ENCODE measurements at regions not wholly inside any gene's neighbourhood (a gene's known extent, or its start where the extent isn't known, plus 50 kb on each side); places are given as distances from the start of the nearest gene placed in this dataset.

- CTCF ChIA-PET, result no interaction called here
- POLR2A ChIA-PET, result no interaction called here
- no peak for DNase-seq (ENCODE audit: low read depth)
- Histone ChIP-seq H3K36me3 (ENCODE audit: control insufficient read depth, insufficient read depth, low read length) (no peaks in the 10 kb centered on the region), H3K4me3 (ENCODE audit: low read depth, low read length) (no peak overlapping the region), H3K27me3 (ENCODE audit: control insufficient read depth, insufficient read depth, low read length) (no peaks in the 10 kb centered on the region)
- TF ChIP-seq CTCF (IDR thresholded peaks at IDR 0.05; ENCODE audit: insufficient read depth, low read depth, low read length), result no peak
Measured at GRCh38 chr4:37040816-37041215, 203.7 kb upstream of the NWD2 start.

- POLR2A ChIA-PET, result no interaction called here
- DNase-seq (ENCODE audit: low read depth), result no peak
- Histone ChIP-seq H3K4me3 (ENCODE audit: low read depth, low read length) (no peak overlapping the region), H3K27me3 (ENCODE audit: control insufficient read depth, insufficient read depth, low read length) (no peaks in the 10 kb centered on the region), H3K36me3 (ENCODE audit: control insufficient read depth, insufficient read depth, low read length) (no peaks in the 10 kb centered on the region)
- TF ChIP-seq CTCF (IDR thresholded peaks at IDR 0.05; ENCODE audit: insufficient read depth, low read depth, low read length), result no peak
- CTCF ChIA-PET, result no interaction called here
Measured at GRCh38 chr4:37043342-37043741, 201.2 kb upstream of the NWD2 start.

- no peaks in the 10 kb centered on the region for H3K36me3 ChIP-seq (ENCODE audit: control insufficient read depth, insufficient read depth, low read length)
- POLR2A ChIA-PET, result no interaction called here
- CTCF ChIA-PET, result no interaction called here
- H3K27me3 ChIP-seq (ENCODE audit: control insufficient read depth, insufficient read depth, low read length), result no peaks in the 10 kb centered on the region
- no peak overlapping the region for H3K4me3 ChIP-seq (ENCODE audit: low read depth, low read length)
- no peak for TF ChIP-seq CTCF (IDR thresholded peaks at IDR 0.05; ENCODE audit: insufficient read depth, low read depth, low read length)
- no peak for DNase-seq (ENCODE audit: low read depth)
Measured at GRCh38 chr4:37051111-37051510, 193.4 kb upstream of the NWD2 start.

GRCh38 chr4:37051866-37052265, 192.7 kb upstream of the NWD2 start:
- no peak overlapping the region for H3K4me3 ChIP-seq (ENCODE audit: low read depth, low read length)
- DNase-seq (ENCODE audit: low read depth), result no peak
- H3K36me3 ChIP-seq (ENCODE audit: control insufficient read depth, insufficient read depth, low read length), result no peaks in the 10 kb centered on the region
- no peaks in the 10 kb centered on the region for H3K27me3 ChIP-seq (ENCODE audit: control insufficient read depth, insufficient read depth, low read length)
- no peak for TF ChIP-seq CTCF (IDR thresholded peaks at IDR 0.05; ENCODE audit: insufficient read depth, low read depth, low read length)
- POLR2A ChIA-PET, result no interaction called here
- CTCF ChIA-PET, result no interaction called here

GRCh38 chr4:37054531-37055077, 189.9 kb upstream of the NWD2 start:
- no peaks in the 10 kb centered on the region for H3K27me3 ChIP-seq (ENCODE audit: control insufficient read depth, insufficient read depth, low read length)
- TF ChIP-seq CTCF (IDR thresholded peaks at IDR 0.05; ENCODE audit: insufficient read depth, low read depth, low read length), result no peak
- CTCF ChIA-PET, result no interaction called here
- H3K36me3 ChIP-seq (ENCODE audit: control insufficient read depth, insufficient read depth, low read length), result no peaks in the 10 kb centered on the region
- H3K4me3 ChIP-seq (ENCODE audit: low read depth, low read length), result no peak overlapping the region
- DNase-seq (ENCODE audit: low read depth), result no peak
- POLR2A ChIA-PET, result no interaction called here

Data from BJ (cell line).